NCI-H510A treated with DMSO at 0.1 percent for 48 hours (cell line): ENCODE measurements at regions not wholly inside any gene's neighbourhood (a gene's known extent, or its start where the extent isn't known, plus 50 kb on each side); places are given as distances from the start of the nearest gene placed in this dataset.
A peak's percentile ranks its signal among the peaks of the same experiment; 100 is the strongest.

Source experiments
- DNase-seq: peaks from one replicate; lab custom pipeline; 2025; lab: John Stamatoyannopoulos, UW

DNA sequence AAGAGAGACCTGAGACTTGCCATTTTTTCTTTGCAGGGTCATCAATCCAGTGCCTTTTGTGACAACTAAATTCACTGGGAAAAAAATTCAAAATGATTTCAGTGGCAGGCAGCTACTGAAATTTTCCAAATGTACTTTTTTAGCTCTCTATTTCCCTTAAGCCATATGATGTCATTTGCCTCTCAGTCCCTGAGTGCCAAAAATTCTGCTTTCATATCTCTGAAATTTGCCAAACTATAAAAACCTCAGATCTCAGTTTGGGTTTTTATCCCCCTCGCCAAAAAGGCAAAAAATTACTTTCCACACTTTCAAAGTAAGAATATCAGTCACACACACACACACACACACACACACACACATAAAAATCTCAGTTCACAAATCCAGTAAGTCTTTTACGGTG is 651.3 kb upstream of the ARID1B start:
- no peak for DNase-seq

DNA sequence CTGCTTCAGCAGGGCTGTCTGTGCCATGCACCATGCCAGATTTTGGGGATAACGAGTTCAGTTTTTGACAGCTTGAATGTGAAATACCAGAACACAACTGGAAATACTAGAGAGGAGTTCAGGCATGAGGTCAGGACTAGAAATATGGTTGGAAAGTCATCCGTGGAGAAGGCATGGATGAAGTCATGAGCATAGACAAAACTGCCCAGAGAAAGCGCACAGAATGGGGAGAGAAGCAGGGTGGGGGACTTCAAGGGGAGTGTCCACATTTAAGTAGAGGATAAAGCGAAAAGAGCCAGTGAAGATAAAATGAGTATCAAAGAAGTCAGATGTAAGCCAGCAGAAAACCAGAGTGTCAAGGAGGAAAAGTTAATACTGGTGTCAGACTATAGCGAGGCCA is 653.4 kb upstream of the ARID1B start:
- no peak for DNase-seq

DNA sequence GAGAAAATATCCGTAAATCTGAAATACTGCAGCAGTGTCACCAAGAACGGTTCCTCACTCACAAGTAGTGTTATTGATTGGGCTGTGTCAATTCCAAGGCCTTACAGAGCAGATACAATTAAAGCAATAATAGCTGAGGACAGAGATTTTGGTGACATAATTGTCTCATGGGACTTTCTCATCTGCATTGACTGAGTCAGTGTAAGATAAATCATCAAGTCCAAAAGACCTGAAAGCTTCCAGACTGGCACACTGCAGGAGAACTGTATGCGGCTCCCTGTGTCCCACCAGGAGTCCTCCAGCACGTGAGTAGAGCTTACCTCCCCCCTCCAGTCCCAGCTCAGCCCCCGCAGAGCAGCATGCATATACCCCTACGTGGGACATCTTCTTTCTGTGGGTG is 655.2 kb upstream of the ARID1B start:
- no peak for DNase-seq

DNA sequence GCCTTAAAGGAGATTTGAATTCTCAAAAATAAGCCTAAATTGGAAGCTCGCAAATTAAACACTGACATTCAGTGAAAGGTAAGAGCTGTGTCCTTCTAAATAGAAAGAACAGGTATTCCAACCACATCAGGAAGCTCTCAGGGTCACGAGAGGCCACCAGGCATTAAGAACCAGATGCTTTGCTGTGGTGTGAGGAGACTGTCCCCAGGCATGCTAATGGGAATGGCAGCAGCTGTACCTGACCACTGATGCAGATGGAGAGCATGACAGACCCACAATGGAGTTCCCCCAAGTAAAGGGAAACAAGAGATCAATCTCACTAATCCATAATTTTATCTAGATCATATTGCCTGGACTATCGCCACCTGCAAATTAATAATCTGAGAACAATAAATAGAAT is 658.9 kb upstream of the NOX3 start:
- no peak for DNase-seq

DNA sequence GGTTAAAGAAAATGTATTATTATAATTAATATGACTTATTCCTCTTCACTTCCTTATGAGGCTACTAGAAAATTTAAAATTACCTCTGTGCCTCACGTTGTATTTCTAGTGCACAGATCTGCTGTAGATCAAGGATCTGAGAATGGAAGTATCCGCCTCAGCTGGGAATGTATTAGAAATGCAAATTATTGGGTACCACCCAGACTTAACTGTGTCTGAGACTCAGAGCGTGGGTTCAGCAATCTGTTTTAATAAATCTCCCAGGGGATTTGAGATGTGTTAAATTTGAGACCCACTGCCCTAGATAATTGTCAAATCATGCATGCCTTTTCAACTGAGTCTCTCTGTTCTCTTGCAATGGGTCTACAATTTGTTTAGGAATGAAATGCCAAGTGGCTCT is 658.0 kb upstream of the NOX3 start:
- DNase-seq, result no peak

DNA sequence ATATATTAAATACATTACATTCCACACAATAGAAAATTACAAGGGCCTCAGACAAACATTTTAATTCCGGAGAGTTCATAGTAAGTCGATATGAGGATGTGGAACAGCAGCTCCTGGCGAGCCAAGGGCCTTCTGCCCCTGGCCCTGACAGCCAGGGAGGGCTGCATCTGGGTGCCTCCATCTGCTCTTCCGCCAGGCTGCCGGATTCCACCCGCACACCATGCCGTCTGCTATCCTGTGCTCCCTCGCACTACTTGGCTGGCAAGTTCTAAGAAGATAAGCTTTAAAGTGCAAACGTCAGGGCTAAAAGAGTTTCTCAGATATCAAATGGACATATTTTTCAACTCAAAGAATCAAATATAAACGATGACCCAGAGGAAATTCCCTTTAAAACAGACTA is 656.3 kb upstream of the NOX3 start:
- no peak for DNase-seq

DNA sequence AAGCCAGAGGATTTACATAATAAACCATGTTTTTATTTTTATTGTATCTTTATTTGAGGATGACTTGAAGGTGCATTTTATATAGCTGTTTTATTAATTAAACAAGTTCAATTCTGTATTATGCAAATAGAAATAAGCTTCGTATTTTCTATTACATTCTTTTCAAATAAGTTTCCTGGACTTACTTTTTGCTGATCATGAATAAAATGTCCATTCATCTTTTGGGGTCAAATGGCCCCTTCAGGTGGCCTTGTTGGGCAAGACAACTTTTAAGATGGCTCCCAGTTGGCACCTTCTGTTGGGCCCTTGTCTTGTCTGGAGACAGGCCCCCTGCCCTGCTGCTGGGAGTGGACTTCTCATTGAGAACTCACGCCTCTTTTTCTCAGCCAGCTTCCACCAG is 654.6 kb upstream of the NOX3 start:
- no peak for DNase-seq

DNA sequence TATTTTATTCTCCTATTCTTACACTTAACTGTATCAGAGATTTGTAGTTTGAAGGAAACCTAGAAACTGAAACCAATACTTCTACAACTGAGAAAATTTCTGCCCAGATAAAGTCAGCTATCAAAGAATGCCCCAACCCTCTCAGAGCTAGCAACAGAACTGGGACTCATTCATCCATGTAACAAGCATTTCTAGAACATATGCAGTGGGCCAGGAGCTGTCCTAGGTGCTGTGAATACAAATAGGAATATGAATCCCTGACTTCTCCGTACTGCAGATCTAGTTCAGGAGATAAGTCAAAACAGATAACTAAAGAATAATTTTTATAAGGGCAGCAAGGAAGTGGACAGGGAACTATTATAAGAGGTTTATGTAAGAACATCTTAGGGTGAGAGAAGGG is 654.1 kb upstream of the NOX3 start:
- DNase-seq, result no peak

DNA sequence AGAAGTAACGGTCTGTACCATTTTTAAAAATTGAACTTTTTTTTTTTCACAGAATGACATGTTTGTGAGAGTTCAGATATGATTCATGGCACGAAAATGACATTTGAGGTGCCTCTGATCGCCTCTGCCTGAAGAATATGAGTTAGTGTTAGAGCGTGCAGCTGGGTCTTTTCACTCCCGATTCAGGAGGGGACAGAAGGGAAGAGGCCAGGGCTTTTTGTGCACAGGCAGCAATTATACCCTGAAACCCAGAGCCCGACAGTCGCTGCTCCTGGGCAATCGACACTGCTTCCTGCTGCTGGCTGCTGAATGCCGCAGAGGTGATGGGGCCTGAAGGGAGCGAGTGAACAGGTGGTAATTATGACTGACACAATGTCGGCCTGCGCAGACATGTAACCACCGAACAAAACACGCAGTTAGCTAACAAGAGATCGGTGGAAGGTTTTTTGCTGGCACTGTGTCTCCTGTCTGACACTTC is 652.0 kb upstream of the NOX3 start:
- peak; percentile 65 for DNase-seq

DNA sequence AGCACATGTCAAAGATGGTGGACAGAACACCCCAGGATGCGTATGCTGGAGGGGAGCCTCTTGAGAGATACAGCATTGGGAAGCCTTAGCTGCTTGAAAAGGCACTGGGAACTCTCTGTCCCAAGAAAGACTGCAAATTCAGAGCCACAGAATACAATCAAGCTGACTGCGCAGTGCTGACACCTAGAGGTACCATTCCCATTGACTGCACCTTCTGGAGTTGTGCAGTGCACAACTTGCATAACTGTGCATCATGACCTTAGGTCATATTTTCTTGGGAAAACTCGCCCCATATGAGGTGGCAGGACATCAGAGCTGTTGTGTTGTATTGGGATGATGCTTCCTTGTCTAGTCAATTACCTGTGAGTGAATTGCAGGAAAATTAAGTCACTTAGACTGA is 646.5 kb upstream of the NOX3 start:
- DNase-seq, result no peak

DNA sequence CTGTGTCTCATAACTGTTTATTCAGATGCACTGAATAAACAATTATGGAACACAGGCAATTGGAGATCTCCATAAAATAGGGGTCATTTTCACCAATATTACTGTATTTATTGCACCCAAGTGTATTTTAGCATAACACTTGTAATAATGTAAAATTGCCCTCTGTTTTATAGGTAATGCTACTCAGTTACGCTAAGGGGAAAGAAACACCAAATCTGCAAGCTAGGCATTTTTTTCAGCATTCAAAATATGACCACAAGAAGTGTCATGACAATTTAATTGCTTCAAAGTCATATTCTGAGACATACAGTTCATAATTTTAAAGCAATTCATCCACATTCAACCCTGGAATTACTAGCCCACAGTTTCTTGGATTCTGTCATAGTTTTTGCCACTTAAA is 643.2 kb upstream of the NOX3 start:
- DNase-seq, result no peak

DNA sequence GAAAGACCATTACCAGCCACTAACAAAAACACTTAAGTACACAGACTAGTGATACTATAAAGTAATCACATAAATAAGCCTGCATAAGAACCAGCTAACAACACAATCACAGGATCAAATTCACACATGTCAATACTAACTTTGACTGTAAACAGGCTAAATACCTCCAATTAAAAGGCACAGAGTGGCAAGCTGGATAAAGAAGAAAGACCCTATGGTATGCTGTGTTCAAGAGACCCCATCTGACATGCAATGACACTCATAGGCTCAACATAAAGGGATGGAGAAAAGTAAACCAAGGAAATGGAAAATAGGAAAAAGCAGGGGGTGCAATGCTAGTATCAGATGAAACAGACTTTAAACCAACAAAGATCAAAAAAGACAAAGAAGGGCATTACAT is 631.8 kb upstream of the NOX3 start:
- no peak for DNase-seq

DNA sequence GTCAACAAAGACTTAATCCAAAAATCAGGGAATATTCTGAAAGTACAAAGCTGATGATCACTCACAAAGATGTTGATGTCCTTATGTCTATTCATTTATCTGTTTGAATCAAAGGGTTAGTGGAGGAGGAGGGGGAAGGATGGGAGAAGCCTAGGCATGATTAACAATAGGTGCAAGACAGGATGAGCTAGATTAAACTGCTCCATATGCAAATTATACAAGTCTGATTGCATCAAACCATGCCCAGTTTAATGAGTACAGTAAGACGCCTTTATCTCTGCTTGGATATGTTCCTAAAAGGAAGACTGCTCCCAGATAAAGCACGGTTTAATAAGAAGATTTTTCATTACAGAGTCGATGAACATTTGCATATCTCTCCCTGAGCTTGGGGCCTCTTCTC is 626.4 kb upstream of the NOX3 start:
- DNase-seq, result no peak

DNA sequence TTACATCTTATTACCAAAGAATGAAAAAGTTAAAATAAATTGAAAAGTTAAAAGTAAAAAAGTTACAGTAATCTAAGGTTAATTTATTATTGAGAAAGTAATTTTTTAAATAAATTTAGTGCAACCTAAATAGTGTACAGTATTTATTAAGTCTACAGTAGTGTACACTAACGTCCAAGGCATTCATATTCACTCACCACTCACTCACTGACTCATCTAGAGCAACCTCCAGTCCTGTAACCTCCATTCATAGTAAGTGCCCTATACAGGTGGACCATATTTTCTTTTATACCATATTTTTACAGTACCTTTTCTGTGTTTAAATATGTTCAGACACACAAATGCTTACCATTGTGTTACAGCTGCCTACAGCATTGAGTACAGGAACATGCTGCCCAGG is 624.7 kb upstream of the NOX3 start:
- no peak for DNase-seq

DNA sequence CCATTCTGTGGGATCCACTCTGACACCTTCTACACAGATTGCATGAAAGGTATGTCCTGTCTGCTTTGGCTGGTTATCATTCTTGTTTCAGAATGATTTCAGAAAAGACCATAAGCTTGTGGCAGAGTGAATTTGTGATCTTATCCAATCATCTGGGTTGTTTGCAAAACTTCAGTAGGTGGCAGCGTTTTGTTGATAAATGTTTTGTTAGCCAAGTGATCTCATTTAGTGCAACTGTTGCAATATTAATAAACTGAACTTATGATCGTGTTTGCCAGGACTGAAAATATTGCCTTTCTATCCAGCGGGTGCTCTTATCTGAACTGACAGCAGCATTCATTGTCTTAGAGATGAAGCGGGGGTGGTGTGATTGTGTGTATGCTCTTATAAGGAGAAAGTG is 613.2 kb upstream of the NOX3 start:
- DNase-seq, result no peak

DNA sequence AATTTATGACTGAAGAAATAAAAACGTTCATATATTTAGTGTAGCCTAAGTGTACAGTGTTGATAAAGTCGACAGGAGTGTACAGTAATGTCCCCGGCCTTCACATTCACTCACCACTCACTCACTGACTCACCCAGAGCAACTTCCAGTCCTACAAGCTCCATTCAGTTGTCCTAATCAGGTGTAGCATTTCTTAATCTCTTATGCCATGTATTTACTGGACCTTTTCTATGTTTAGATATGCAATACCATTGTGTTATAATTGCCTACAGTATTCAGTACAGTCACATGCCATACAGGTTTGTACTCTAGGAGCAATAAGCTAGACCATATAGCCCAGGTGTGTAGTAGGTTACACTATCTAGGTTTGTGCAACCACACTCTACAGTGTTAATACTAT is 610.2 kb upstream of the NOX3 start:
- no peak for DNase-seq

DNA sequence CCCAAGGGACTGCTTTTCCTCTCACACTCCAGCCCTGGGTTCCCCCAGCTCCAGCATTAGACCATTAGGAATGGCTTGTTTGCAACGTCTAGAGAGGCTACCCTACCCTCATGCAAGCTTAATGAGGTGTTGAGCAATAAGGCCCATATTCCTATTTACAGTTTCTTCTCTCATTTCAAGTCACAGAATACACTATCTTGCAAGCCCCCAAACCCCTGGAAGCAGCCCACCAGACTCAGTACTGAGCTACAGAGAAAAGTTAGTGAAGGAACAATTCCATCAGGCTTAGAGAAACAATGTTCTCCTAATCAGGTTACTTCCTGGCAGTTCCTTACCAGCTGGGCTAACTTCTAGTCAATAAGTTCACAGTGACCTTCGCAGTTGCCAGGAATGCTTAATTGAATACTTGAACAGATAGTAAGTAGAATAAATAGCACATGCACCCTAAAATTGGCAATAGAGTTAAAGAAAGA is 606.5 kb upstream of the NOX3 start:
- DNase-seq, result no peak

DNA sequence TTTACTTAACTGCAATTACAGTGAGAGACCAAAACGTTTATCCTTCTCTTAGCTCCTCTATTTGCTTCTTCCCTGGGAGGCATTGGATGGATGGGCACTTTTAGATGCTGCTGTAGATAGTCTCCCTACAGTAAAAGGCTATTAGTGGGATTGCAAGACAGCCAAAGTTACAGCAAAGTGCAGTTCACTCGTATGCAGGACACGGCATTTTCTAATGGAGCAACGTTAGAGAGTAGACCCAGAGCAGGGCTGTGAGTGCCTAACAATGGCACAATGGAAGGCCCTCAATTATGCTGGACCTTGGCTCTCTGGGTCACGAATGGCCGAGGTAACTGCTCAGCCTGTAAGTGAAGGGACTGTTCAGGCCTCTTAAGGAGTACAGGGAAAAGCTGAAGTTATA is 605.8 kb upstream of the NOX3 start:
- DNase-seq, result no peak

DNA sequence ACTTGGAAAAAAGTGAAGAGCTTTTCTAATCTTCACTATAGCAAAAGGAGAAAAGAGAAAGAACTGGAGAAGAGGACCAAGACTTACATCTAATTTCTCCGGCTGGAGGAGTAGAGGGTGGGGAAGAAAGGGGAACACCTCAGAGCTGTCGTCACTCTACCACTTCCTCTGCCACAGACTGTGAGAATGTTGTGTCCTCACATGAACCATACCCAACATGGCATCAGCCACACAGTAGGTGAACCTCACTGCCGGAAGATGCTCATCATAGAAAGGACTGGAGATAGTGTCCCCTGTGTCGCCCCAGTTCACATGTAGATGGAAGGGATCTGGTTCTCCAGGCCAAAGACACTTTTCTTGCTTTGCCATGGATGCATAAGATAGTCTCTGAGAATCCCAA is 604.4 kb upstream of the NOX3 start:
- no peak for DNase-seq

DNA sequence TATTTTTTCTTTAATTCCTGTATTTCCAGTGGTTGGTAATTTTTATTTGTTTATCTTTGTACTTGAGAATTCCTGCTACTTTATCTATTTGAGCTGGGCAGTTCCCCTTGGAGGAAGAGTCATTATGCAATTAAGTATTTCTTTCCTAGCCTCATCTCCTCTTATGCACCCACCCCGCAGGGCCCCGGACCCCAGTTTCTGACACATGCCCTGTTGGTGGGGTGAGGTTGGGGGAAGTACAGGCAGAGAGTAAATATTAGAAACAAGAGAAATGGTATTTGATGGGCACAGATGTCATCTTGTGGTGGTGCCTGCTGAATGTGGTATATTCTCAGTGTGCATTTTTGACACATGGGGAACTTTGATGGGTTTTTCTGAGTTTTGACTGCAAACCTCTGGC is 602.7 kb upstream of the NOX3 start:
- no peak for DNase-seq

DNA sequence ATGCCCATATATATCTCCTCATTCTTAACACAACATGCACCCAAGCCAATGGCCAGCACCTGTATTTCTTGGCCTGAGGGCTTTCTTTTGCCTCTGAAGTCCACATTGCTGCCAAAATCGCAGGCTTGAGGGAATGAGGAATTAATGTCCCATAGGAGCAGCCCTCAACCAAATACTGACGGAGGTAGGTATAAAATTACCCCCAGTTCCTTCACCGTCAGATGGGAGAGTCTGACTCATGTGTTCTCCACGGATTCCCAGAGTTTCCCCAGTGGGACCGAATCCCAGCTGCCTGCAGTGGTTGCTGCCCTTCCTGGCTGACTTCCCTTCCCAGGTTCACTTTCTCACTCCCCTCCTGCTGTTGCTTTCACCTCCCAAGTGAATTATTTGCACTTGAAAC is 602.2 kb upstream of the NOX3 start:
- no peak for DNase-seq

DNA sequence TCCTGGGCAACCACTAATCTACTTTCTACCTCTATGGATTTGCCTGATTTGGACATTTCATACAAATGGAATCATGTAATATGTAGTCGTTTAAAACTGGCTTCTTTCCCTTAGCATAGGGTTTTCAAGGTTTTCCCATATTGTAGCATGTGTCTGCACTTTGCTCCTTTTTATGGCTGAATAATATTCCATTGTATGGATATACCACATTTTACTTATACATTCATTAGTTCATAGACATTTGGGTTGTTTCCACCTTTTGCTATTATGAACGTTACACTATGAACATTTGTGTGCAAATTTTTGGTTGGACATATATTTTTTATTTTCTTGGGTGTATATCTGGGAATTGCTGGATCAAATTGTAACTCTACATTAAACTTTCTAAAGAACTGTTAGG is 600.4 kb upstream of the NOX3 start:
- DNase-seq, result no peak

DNA sequence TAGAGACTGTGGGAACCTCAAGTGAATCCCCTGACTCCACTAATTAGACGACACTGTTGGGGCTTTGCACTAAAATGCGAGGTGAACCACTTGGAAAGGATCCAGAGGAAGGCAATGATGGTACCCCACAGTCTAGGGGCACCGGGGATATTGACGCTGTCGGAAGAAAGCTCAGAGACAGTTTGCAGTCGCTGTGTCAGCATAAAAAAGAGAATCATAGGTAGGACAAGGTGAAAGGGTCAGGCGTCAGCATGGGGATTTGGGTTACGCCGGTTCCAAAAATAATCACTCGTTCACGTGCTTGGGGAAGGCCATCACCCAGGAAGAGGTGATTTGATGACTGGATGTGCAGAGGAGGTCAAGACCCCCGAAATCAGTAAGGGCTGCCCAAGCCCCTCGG is 598.0 kb upstream of the NOX3 start:
- DNase-seq, result no peak

DNA sequence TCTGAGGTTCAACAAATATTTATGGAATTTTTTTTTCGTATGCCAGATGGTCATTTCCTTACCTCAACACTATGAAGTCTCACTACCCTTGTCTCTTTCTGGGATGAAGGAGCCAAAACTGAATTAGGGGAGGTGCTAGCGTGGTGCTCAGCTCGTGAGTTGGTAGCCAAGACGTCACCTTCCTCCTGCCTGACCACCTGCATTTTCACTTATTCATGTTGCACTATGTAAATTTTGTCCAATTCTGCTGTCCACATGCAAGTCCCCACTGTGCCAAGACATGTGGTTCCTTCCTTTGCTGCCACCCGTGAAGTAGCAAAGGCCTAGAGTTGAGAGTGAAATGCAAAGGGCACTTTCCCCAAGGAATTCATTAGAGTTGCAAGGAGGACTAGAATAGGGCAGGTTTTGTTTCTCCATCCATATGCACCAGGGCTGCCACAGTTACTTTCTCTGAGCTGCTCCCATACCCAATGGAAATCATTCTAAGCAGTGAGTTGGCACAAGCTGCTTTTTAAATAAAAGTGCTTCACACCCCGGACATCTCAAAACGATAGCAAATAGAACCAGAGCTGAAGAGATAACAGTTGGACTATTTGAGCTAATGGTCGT is 591.3 kb upstream of the NOX3 start:
- no peak for DNase-seq

DNA sequence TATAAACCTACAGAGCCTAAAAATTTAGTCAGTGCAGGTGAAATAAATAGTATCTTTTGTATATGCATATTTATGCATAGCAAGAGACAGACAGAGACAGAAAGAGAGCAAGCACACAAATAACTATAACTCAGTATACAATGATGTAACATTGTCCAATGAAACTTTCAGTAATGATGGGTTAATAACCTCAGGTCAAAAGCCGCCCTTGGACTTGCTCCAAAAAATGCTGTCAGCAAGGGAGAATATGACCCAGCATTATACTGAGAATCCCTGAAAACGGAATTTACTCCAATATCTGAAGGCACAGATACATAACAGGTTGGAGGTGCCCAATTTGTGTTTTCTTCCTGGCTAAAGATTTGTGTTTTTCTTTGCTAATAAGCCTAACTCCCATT is 590.6 kb upstream of the NOX3 start:
- no peak for DNase-seq
